LNCAP (cell line): ENCODE measurements at regions not wholly inside any gene's neighbourhood (a gene's known extent, or its start where the extent isn't known, plus 50 kb on each side); places are given as distances from the start of the nearest gene placed in this dataset.

Experiments
- CTCF ChIP-seq: fragments of 450-650 bp; IDR thresholded peaks from 2 replicates; pipeline ENCODE4 v1.5.1; 2017; ENCODE audit warnings: mild to moderate bottlenecking

GRCh38 chr2:235439959-235440662 is 53.7 kb upstream of the AGAP1 start:
- TF ChIP-seq CTCF, result no peak
